GM12892 (cell line): ENCODE measurements at regions not wholly inside any gene's neighbourhood (a gene's known extent, or its start where the extent isn't known, plus 50 kb on each side); places are given as distances from the start of the nearest gene placed in this dataset.

Experiments
- POLR2A ChIP-seq: IDR thresholded peaks from 2 replicates; pipeline ENCODE4 v1.6.1; 2011; ENCODE audit warnings: low read depth, low read length, control low read depth
- POLR2AphosphoS5 ChIP-seq: IDR thresholded peaks from 2 replicates; pipeline ENCODE4 v1.6.1; 2011; ENCODE audit warnings: low read depth, low read length, control low read depth

DNA sequence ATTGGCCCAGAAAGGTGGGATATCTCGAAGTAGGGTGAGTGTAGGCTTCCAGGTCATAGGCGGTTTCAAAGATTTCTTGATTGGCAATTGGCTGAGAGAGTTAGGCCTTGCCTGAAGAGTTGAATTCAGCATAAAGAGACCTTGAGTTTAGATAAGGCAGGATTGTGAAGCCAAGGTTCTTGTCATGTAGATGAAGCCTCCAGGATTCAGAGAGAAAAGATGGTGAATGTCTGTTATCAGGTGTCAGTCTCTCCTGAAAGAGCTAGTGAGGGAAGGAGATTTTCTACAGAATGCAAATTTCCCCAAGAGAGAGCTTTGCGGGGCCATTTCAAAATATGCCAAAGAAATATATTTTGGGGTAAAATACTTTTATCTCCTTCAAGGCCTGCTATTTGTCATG is 217.0 kb upstream of the TLE3 start:
- TF ChIP-seq POLR2A = no peak
- no peak for TF ChIP-seq POLR2AphosphoS5
